ENCODE measurements at regions not wholly inside any gene's neighbourhood (a gene's known extent, or its start where the extent isn't known, plus 50 kb on each side); places are given as distances from the start of the nearest gene placed in this dataset.

GRCh38 chr5:121719255-121719654, 132.4 kb upstream of the FTMT start:
- ATAC-seq (ENCODE audit: low FRiP score) (no peak), DNase-seq (ENCODE audit: low spot score) (no peak)
- TF ChIP-seq CTCF (IDR thresholded peaks at IDR 0.05), result no peak

GRCh38 chr5:121725450-121725849, 126.2 kb upstream of the FTMT start:
- TF ChIP-seq CTCF (IDR thresholded peaks at IDR 0.05), result no peak
- ATAC-seq (ENCODE audit: low FRiP score) (no peak), DNase-seq (ENCODE audit: low spot score) (no peak)

DNA sequence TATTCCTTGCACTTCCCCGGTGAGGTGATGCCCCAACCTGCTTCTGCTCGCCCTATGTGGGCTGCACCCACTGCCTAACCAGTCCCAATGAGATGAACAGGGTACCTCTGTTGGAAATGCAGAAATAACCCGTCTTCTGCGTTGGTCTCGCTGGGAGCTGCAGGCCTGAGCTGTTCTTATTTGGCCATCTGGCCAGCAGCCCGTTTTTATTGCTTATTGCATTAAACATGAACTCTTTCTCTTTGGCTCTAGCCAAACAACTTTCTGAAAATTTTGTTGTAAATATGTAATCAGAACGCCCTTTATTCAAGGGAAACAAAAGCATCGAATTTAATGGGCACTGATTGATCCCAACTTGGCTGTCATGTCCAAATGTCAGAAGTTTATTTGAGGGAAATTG, 124.7 kb upstream of the FTMT start:
- ATAC-seq (ENCODE audit: low FRiP score), result no peak
- no peak for DNase-seq (ENCODE audit: low spot score)
- no peak for TF ChIP-seq CTCF (IDR thresholded peaks at IDR 0.05)

GRCh38 chr5:121731377-121731776, 120.3 kb upstream of the FTMT start:
- no peak for TF ChIP-seq CTCF (IDR thresholded peaks at IDR 0.05)
- no peak for DNase-seq (ENCODE audit: low spot score)
- no peak for ATAC-seq (ENCODE audit: low FRiP score)

- ATAC-seq (ENCODE audit: low FRiP score), result no peak
- no peak for DNase-seq (ENCODE audit: low spot score)
- no peak for TF ChIP-seq CTCF (IDR thresholded peaks at IDR 0.05)
These were observed 116.1 kb upstream of the FTMT start for GRCh38 chr5:121735618-121736017.

DNA sequence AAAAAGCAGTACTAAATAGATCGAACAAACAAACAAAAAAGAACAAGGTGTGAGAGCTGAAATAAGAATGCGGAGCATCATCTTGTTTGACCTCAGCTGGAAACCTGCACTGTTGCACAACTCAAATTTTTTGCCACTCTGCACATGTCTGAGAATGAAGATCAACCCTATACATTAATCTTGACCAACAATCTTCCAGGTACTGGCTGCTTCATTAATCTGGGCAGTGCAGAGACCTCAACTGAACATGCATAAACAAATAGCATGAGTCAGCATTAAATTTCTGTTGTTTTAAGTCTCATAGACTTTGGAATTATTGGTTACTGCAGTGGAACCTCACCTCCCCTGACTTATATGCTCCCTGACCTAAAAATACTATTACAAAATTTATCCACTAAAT, 114.6 kb upstream of the FTMT start:
- no peak for TF ChIP-seq CTCF (IDR thresholded peaks at IDR 0.05)
- DNase-seq (ENCODE audit: low spot score) (no peak), ATAC-seq (ENCODE audit: low FRiP score) (no peak)

GRCh38 chr5:121741156-121741555, 110.5 kb upstream of the FTMT start:
- no peak for ATAC-seq (ENCODE audit: low FRiP score)
- no peak for TF ChIP-seq CTCF (IDR thresholded peaks at IDR 0.05)
- DNase-seq (ENCODE audit: low spot score), result no peak

All from omental fat pad (tissue), 3 donors.